Mucosa of stomach (tissue), 1 donor: ENCODE measurements at regions not wholly inside any gene's neighbourhood (a gene's known extent, or its start where the extent isn't known, plus 50 kb on each side); places are given as distances from the start of the nearest gene placed in this dataset.

Source experiments
- H3K27me3 ChIP-seq: one replicate; pipeline ENCODE4 v1.7.0; 2013; ENCODE audit warnings: mild to moderate bottlenecking, low read length; ENCODE audit not compliant: control insufficient read depth, insufficient read depth
- H3K36me3 ChIP-seq: one replicate; pipeline ENCODE4 v1.7.0; 2013; ENCODE audit warnings: low read length; ENCODE audit not compliant: control insufficient read depth, insufficient read depth
- H3K4me1 ChIP-seq: one replicate; pipeline ENCODE4 v1.7.0; 2013; ENCODE audit warnings: mild to moderate bottlenecking, low read length; ENCODE audit not compliant: control insufficient read depth, insufficient read depth
- H3K4me3 ChIP-seq: one replicate; pipeline ENCODE4 v1.7.0; 2013; ENCODE audit warnings: low read length
- H3K9ac ChIP-seq: one replicate; pipeline ENCODE4 v1.7.0; 2013; ENCODE audit warnings: mild to moderate bottlenecking, low read length, moderate library complexity
- H3K9me3 ChIP-seq: one replicate; pipeline ENCODE4 v1.7.0; 2013; ENCODE audit warnings: mild to moderate bottlenecking, low read length, moderate library complexity; ENCODE audit not compliant: control insufficient read depth
- donor health status: Pancreatic carcinoma.

GRCh38 chr4:189305500-189305899 lies 635.2 kb upstream of the FRG1 start:
- H3K27me3 ChIP-seq, result no peaks in the 10 kb centered on the region
- H3K4me3 ChIP-seq, result no peak overlapping the region

DNA sequence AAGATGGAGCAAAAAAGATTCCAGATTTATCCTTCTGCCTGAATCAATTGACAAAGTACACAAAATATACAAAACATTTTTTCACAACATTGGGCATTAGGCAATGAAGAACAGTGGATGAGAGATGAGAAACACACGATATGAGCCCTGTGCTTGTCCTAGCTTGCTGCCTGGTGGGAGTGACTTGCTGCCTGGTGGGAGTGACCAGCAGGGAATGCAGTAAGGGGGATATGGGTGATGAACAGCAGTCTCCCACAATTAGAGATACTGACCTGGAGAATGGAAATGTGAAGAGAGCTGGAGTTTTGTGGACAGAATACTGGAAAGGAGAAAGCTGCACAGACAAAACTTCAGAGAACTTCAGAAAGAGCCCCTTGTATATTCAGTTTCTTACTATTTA lies 629.4 kb upstream of the FRG1 start:
- Histone ChIP-seq H3K4me1 (no peaks in the 10 kb centered on the region), H3K9ac (no peak overlapping the region), H3K27me3 (no peaks in the 10 kb centered on the region), H3K9me3 (no peaks in the 10 kb centered on the region), H3K36me3 (no peaks in the 10 kb centered on the region), H3K4me3 (no peak overlapping the region)

More at GRCh38 chr4:189305500-189305899, 635.2 kb upstream of the FRG1 start:
- Histone ChIP-seq H3K9ac (no peak overlapping the region), H3K9me3 (no peaks in the 10 kb centered on the region), H3K36me3 (no peaks in the 10 kb centered on the region), H3K4me1 (no peaks in the 10 kb centered on the region)

DNA sequence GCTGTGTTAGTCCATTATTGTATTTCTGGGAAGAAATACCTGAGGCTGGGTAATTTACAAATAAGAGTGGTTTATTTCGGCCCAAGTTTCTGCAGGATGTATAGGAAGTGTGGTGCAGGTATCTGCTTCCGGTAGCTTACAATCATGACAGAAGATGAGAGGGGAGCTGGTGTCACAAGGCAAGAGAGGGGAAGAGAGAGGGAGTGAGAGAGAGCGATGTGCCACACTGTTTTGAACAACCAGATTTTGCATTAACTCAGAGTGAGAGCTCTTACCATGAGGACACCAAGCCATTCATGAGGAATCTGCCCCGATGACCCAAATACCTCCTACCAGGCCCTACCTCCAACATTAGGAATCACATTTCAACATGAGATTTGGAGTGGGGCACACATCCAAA lies 627.6 kb upstream of the FRG1 start:
- Histone ChIP-seq H3K36me3 (no peaks in the 10 kb centered on the region), H3K4me3 (no peak overlapping the region), H3K27me3 (no peaks in the 10 kb centered on the region), H3K4me1 (no peaks in the 10 kb centered on the region), H3K9ac (no peak overlapping the region), H3K9me3 (no peaks in the 10 kb centered on the region)

- Histone ChIP-seq H3K9ac (no peak overlapping the region), H3K4me1 (no peaks in the 10 kb centered on the region), H3K36me3 (no peaks in the 10 kb centered on the region), H3K9me3 (no peaks in the 10 kb centered on the region), H3K27me3 (no peaks in the 10 kb centered on the region), H3K4me3 (no peak overlapping the region)
Measured at GRCh38 chr4:189313861-189314513, 626.7 kb upstream of the FRG1 start.

GRCh38 chr4:189322426-189322825 lies 618.2 kb upstream of the FRG1 start:
- no peak overlapping the region for H3K4me3 ChIP-seq
- H3K27me3 ChIP-seq, result no peaks in the 10 kb centered on the region
- H3K4me1 ChIP-seq, result no peaks in the 10 kb centered on the region
- H3K36me3 ChIP-seq, result no peaks in the 10 kb centered on the region
- H3K9me3 ChIP-seq, result no peaks in the 10 kb centered on the region
- H3K9ac ChIP-seq, result no peak overlapping the region

- no peak overlapping the region for H3K4me3 ChIP-seq
- no peak overlapping the region for H3K9ac ChIP-seq
- no peaks in the 10 kb centered on the region for H3K4me1 ChIP-seq
- no peaks in the 10 kb centered on the region for H3K27me3 ChIP-seq
- no peaks in the 10 kb centered on the region for H3K36me3 ChIP-seq
- no peaks in the 10 kb centered on the region for H3K9me3 ChIP-seq
Measured at GRCh38 chr4:189341881-189342280, 598.8 kb upstream of the FRG1 start.

- Histone ChIP-seq H3K9me3 (no peaks in the 10 kb centered on the region), H3K9ac (no peak overlapping the region), H3K4me1 (no peaks in the 10 kb centered on the region), H3K27me3 (no peaks in the 10 kb centered on the region), H3K36me3 (no peaks in the 10 kb centered on the region), H3K4me3 (no peak overlapping the region)
Measured at GRCh38 chr4:189355590-189355989, 585.1 kb upstream of the FRG1 start.

- Histone ChIP-seq H3K4me3 (no peak overlapping the region), H3K9ac (no peak overlapping the region), H3K9me3 (no peaks in the 10 kb centered on the region), H3K4me1 (no peaks in the 10 kb centered on the region), H3K27me3 (no peaks in the 10 kb centered on the region), H3K36me3 (no peaks in the 10 kb centered on the region)
Measured at GRCh38 chr4:189362364-189362763, 578.3 kb upstream of the FRG1 start.

DNA sequence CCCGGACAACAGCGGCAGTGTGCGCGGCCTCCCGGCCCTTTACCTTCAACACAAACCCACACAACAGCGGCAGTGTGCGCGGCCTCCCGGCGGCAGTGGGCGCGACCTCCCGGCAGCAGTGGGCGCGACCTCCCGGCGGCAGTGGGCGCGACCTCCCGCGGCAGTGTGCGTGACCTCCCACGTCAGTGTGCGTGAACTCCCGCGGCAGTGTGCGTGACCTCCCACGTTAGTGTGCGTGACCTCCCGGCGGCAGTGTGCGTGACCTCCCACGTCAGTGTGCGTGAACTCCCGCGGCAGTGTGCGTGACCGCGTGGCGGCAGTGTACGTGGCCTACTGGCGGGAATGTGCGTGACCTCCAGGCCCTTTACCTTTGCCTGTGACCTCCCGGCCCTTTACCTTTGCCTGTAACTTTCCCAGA lies 576.6 kb upstream of the FRG1 start:
- Histone ChIP-seq H3K4me1 (no peaks in the 10 kb centered on the region), H3K27me3 (no peaks in the 10 kb centered on the region), H3K4me3 (no peak overlapping the region), H3K9me3 (no peaks in the 10 kb centered on the region), H3K36me3 (no peaks in the 10 kb centered on the region), H3K9ac (no peak overlapping the region)

DNA sequence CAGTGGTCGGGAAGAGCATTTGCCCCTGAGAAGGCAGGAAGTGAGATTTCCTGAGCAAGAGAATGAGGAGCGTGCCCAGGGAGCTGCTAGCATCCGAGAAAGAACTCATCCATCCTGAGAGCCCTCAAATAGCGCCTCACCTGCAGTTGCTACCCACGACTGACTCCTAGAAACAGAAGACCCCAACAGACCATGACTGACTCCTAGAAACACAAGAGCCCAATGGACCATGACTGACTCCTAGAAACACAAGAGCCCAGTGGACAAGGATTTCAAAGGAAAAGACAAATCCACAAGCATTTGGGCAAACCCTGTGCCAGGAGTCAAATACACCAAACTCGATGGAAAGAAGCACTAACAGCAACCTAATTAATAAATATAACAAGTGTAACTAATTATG lies 575.2 kb upstream of the FRG1 start:
- Histone ChIP-seq H3K4me1 (no peaks in the 10 kb centered on the region), H3K27me3 (no peaks in the 10 kb centered on the region), H3K36me3 (no peaks in the 10 kb centered on the region), H3K9me3 (no peaks in the 10 kb centered on the region), H3K9ac (no peak overlapping the region), H3K4me3 (no peak overlapping the region)

DNA sequence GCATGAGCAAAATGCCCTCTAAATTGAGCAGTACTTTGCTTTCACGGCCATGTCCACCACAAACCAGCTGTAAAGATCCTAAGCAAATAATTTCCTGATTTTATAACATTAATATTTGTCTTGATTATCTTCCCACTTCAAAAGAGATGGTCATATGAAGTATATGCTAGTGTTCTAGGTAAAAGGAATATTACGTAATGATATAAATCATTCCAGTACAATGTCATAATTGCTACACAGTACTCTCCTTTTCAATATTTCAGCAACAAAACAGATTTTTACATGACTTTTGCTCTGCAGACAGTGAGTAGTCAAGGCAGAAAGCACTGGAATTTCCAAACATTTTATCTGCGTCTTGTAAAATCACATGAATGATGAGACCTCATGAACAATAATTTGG lies 572.8 kb upstream of the FRG1 start:
- no peaks in the 10 kb centered on the region for H3K27me3 ChIP-seq
- no peak overlapping the region for H3K9ac ChIP-seq
- no peak overlapping the region for H3K4me3 ChIP-seq
- H3K9me3 ChIP-seq, result no peaks in the 10 kb centered on the region
- H3K36me3 ChIP-seq, result no peaks in the 10 kb centered on the region
- no peaks in the 10 kb centered on the region for H3K4me1 ChIP-seq

GRCh38 chr4:189374176-189374575 lies 566.5 kb upstream of the FRG1 start:
- H3K36me3 ChIP-seq, result no peaks in the 10 kb centered on the region
- H3K27me3 ChIP-seq, result no peaks in the 10 kb centered on the region
- H3K9ac ChIP-seq, result no peak overlapping the region
- no peak overlapping the region for H3K4me3 ChIP-seq
- no peaks in the 10 kb centered on the region for H3K4me1 ChIP-seq
- no peaks in the 10 kb centered on the region for H3K9me3 ChIP-seq

DNA sequence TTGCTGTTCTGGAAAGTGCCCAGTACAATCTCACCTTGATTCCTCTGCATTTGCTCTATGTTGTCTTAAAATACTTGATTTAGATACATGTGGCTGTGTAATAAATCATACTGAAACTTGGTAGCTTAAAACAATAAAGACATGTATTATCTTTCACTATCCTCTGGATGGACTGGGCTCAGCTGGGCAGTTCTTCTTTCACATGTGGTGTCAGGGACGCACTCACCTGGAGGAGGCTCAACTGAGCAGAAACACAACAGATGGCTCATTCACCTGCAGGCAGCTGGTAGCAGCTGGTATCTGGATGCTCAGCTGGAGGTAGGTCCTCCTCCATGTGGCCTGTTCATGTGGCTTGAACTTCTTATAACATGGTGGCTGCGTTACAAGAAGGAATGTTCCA lies 563.8 kb upstream of the FRG1 start:
- H3K27me3 ChIP-seq, result no peaks in the 10 kb centered on the region
- H3K4me3 ChIP-seq, result no peak overlapping the region
- no peaks in the 10 kb centered on the region for H3K36me3 ChIP-seq
- no peaks in the 10 kb centered on the region for H3K9me3 ChIP-seq
- no peaks in the 10 kb centered on the region for H3K4me1 ChIP-seq
- H3K9ac ChIP-seq, result no peak overlapping the region
